Smooth muscle cell (in vitro differentiated cells): ENCODE measurements at regions not wholly inside any gene's neighbourhood (a gene's known extent, or its start where the extent isn't known, plus 50 kb on each side); places are given as distances from the start of the nearest gene placed in this dataset.
A peak's percentile ranks its signal among the peaks of the same experiment; 100 is the strongest.

Experiments used
- DNase-seq: peaks from one replicate; lab custom pipeline; 2025; ENCODE audit not compliant: unreplicated experiment; lab: John Stamatoyannopoulos, UW
- H2AFZ ChIP-seq: fragments of 200-600 bp; sonication (generic); 2 replicates; pipeline ENCODE4 v1.6.0; 2016; ENCODE audit warnings: antibody characterized with exemption, low read depth, mild to moderate bottlenecking
- H3F3A ChIP-seq: fragments of 200-600 bp; sonication (generic); 2 replicates; pipeline ENCODE4 v1.6.0; 2017; ENCODE audit warnings: antibody characterized with exemption, low read depth
- H3K27ac ChIP-seq: fragments of 200-600 bp; sonication (generic); 2 replicates; pipeline ENCODE4 v1.5.1; 2016; ENCODE audit warnings: low read depth, mild to moderate bottlenecking
- H3K27me3 ChIP-seq: fragments of 200-600 bp; sonication (generic); 2 replicates; pipeline ENCODE4 v1.6.1; 2016; ENCODE audit warnings: low read depth, mild to moderate bottlenecking
- H3K36me3 ChIP-seq: fragments of 200-600 bp; sonication (generic); 2 replicates; pipeline ENCODE4 v1.5.1; 2016; ENCODE audit warnings: low read depth
- H3K4me1 ChIP-seq: fragments of 200-600 bp; sonication (generic); 2 replicates; pipeline ENCODE4 v1.5.1; 2016; ENCODE audit warnings: low read depth
- H3K4me2 ChIP-seq: fragments of 200-600 bp; sonication (generic); 2 replicates; pipeline ENCODE4 v1.6.0; 2016; ENCODE audit warnings: mild to moderate bottlenecking
- H3K4me3 ChIP-seq: fragments of 200-600 bp; sonication (generic); 2 replicates; pipeline ENCODE4 v1.5.1; 2016; ENCODE audit warnings: mild to moderate bottlenecking
- H3K79me2 ChIP-seq: fragments of 200-600 bp; sonication (generic); 2 replicates; pipeline ENCODE4 v1.6.0; 2016; ENCODE audit warnings: low read depth, mild to moderate bottlenecking
- H3K9ac ChIP-seq: fragments of 200-600 bp; sonication (generic); 2 replicates; pipeline ENCODE4 v1.6.0; 2016; ENCODE audit warnings: low read depth
- H3K9me3 ChIP-seq: fragments of 200-600 bp; sonication (generic); replicated peaks from 2 replicates; pipeline ENCODE4 v1.5.1; 2016; ENCODE audit warnings: low read depth
- H4K20me1 ChIP-seq: fragments of 200-600 bp; sonication (generic); 2 replicates; pipeline ENCODE4 v1.6.0; 2016; ENCODE audit warnings: low read depth
- CTCF ChIP-seq: fragments of 200-600 bp; sonication (generic); IDR thresholded peaks from 2 replicates; pipeline ENCODE4 v1.5.1; 2017; ENCODE audit warnings: borderline replicate concordance, mild to moderate bottlenecking, antibody characterized with exemption; ENCODE audit not compliant: insufficient read depth, poor library complexity, severe bottlenecking
- WGBS: methylation state at CpG from one replicate; pipeline ENCODE4 v1.1.7; 2016; ENCODE audit warnings: low lambda C conversion rate; 5-methylcytosine and 5-hydroxymethylcytosine counted together

- Histone ChIP-seq H3K27ac (no peak overlapping the region), H3K27me3 (no peaks in the 10 kb centered on the region), H3K4me2 (no peak overlapping the region), H3K9ac (no peak overlapping the region), H3K9me3 (no peaks in the 10 kb centered on the region), H4K20me1 (no peaks in the 10 kb centered on the region), H3K4me3 (no peak overlapping the region), H3F3A (peaks cover 4% of the 10 kb centered on the region), H3K36me3 (no peaks in the 10 kb centered on the region), H2AFZ (no peak overlapping the region), H3K4me1 (peaks cover 10% of the 10 kb centered on the region), H3K79me2 (no peaks in the 10 kb centered on the region)
- no peak for TF ChIP-seq CTCF
- no peak for DNase-seq
- 93% methylated on average over 6 of the region's 6 CpGs for WGBS
Measured at GRCh38 chr10:7486528-7486927, 75.7 kb upstream of the SFMBT2 start.

- no peak overlapping the region for H3K9ac ChIP-seq
- no peak for TF ChIP-seq CTCF
- no peaks in the 10 kb centered on the region for H3K27me3 ChIP-seq
- H3K4me3 ChIP-seq = no peak overlapping the region
- H3K4me1 ChIP-seq = peaks cover 10% of the 10 kb centered on the region
- no peaks in the 10 kb centered on the region for H3K79me2 ChIP-seq
- H3K36me3 ChIP-seq = no peaks in the 10 kb centered on the region
- peaks cover 4% of the 10 kb centered on the region for H3F3A ChIP-seq
- DNase-seq = no peak
- WGBS = 95% methylated on average over 13 of the region's 13 CpGs
- no peaks in the 10 kb centered on the region for H4K20me1 ChIP-seq
- H3K4me2 ChIP-seq = no peak overlapping the region
- H2AFZ ChIP-seq = no peak overlapping the region
- no peak overlapping the region for H3K27ac ChIP-seq
- no peaks in the 10 kb centered on the region for H3K9me3 ChIP-seq
Measured at GRCh38 chr10:7485799-7486198, 75.0 kb upstream of the SFMBT2 start.

- no peaks in the 10 kb centered on the region for H3K79me2 ChIP-seq
- H4K20me1 ChIP-seq = no peaks in the 10 kb centered on the region
- H2AFZ ChIP-seq = no peak overlapping the region
- WGBS = 83% methylated on average over 9 of the region's 9 CpGs
- no peaks in the 10 kb centered on the region for H3K36me3 ChIP-seq
- peaks cover 10% of the 10 kb centered on the region for H3K4me1 ChIP-seq
- no peak for DNase-seq
- no peak overlapping the region for H3K4me3 ChIP-seq
- H3K4me2 ChIP-seq = no peak overlapping the region
- H3K27ac ChIP-seq = no peak overlapping the region
- TF ChIP-seq CTCF = no peak
- no peak overlapping the region for H3K9ac ChIP-seq
- H3K27me3 ChIP-seq = no peaks in the 10 kb centered on the region
- H3K9me3 ChIP-seq = no peaks in the 10 kb centered on the region
- H3F3A ChIP-seq = peaks cover 4% of the 10 kb centered on the region
Measured at GRCh38 chr10:7485244-7485556, 74.4 kb upstream of the SFMBT2 start.

- no peak for TF ChIP-seq CTCF
- H3K4me1 ChIP-seq = peaks cover 10% of the 10 kb centered on the region
- no peak overlapping the region for H3K9ac ChIP-seq
- H3K4me2 ChIP-seq = no peak overlapping the region
- peaks cover 4% of the 10 kb centered on the region for H3F3A ChIP-seq
- H3K27ac ChIP-seq = no peak overlapping the region
- H3K4me3 ChIP-seq = no peak overlapping the region
- no peaks in the 10 kb centered on the region for H3K36me3 ChIP-seq
- WGBS = 65% methylated on average over 12 of the region's 12 CpGs
- H3K79me2 ChIP-seq = no peaks in the 10 kb centered on the region
- no peaks in the 10 kb centered on the region for H3K9me3 ChIP-seq
- H4K20me1 ChIP-seq = no peaks in the 10 kb centered on the region
- no peak for DNase-seq
- H2AFZ ChIP-seq = peak overlapping the region; percentile 29
- H3K27me3 ChIP-seq = no peaks in the 10 kb centered on the region
Measured at GRCh38 chr10:7484456-7485243, 73.8 kb upstream of the SFMBT2 start.
